ENCODE measurements at regions not wholly inside any gene's neighbourhood (a gene's known extent, or its start where the extent isn't known, plus 50 kb on each side); places are given as distances from the start of the nearest gene placed in this dataset.

DNA sequence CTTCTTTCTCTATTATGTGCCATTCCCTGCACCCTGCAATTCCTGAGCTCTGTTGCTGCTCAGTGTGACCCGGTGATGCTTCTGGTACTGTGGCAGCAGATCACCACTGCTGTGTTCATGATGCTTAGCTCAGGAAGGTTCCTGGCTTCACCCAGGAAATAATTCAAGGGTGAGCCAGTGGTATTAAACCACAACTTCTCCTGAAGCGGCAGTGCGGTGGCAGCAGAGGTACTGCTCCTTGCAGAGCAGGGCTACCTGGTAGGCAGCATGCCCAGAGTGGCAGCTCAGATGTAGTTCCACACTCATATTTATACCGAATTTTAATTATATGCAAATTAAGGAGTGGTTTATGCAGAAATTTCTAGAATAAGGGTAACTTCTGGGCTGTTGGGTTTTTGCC, 213.8 kb upstream of the ZNF608 start:
- no peak for TF ChIP-seq GATA3 (IDR thresholded peaks at IDR 0.05; ENCODE audit: low read depth, low read length)
- no peak for TF ChIP-seq GATA2 (IDR thresholded peaks at IDR 0.05; ENCODE audit: low read depth, low read length)

DNA sequence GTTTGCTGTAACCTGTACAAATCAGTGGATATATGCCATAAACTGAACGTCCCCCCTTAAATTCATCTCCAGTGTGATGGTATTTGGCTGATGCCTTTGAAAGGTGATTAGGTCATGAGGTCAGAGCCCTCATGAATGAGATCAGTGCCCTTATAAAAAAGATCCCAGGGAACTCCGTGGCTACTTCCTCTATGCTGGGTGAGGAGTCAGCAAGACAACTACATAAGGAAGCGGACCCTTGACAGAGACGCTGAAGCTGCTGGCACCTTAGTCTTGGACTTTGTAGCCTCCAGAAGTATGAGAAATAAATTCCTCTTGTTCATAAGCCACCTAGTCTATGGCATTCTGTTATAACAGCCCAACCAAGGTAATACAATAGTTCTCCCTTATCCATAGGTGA, 215.1 kb upstream of the ZNF608 start:
- TF ChIP-seq GATA2 (IDR thresholded peaks at IDR 0.05; ENCODE audit: low read depth, low read length) (no peak), GATA3 (IDR thresholded peaks at IDR 0.05; ENCODE audit: low read depth, low read length) (no peak)

DNA sequence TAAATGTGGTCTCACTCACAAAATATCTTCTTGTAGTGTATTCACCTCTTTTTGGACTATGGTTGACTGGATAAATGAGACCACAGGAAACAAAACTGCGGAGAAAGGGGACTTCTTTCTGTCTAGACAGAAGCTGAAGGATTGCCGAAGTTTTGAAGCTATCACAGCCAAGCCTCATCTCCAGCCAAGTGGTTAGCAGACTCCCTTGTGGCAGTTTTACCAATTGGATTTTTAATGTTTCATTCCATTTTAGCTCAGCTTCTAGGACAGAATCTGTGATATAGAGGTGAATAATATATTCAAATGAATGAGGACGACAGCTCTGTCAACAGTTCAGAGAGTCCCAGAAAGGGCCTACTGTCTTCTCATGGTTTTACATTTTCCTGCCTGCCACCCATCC, 215.7 kb upstream of the ZNF608 start:
- TF ChIP-seq GATA3 (IDR thresholded peaks at IDR 0.05; ENCODE audit: low read depth, low read length) = no peak
- no peak for TF ChIP-seq GATA2 (IDR thresholded peaks at IDR 0.05; ENCODE audit: low read depth, low read length)

DNA sequence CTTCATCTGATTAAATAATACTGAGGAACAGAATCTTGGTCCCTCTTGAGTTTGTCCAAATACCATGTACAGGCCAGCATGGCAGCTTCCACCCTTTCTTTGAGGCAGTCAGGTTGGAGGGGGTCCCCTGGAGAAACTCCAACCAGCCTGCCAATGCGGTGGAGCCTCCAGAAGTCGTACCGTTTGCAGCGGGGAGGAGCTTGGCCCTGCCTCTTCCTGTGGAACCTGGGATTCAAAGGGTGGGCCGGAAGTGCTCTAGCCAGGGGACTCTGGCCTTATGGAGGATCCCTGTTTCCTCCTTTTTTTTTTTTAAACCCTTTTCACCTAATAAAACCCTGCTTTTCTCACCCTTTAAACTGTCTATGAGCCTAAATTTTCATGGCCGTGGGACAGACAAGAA, 216.3 kb upstream of the ZNF608 start:
- no peak for TF ChIP-seq GATA3 (IDR thresholded peaks at IDR 0.05; ENCODE audit: low read depth, low read length)

DNA sequence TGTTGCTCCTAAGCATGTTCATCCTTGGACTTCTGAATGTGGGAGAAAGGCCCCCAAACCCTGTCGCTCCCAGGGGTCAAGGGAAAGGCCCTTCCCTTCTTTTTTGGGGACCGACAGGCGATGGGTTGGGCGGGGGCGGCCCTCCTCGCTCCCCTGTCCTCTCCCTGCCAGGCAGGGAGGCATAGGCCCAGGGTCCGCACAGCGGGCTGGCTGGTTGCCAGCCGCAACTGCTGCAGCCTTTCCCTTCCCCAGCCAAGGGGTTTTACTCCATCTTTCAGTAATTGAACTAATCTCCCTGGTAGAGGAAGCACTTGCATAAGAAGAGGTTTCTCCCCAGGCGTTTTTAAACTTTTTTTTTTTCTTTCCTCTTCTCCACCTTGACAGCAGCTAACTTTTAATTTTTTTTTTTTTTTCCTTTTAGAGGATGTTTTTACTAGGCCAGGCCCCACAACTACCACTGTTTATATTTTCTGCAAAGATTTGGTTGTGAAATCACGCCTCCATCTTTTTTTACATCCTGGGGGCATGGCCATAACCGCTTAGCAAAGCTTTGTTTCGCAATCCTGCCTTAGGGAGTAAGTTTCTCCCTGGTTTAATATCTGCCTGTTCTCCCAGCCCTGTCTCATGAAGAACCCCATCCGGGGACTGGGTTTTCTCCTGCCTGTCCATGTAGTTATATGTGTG, 216.9 kb upstream of the ZNF608 start:
- TF ChIP-seq GATA2 (IDR thresholded peaks at IDR 0.05; ENCODE audit: low read depth, low read length) (no peak), GATA3 (IDR thresholded peaks at IDR 0.05; ENCODE audit: low read depth, low read length) (no peak)

DNA sequence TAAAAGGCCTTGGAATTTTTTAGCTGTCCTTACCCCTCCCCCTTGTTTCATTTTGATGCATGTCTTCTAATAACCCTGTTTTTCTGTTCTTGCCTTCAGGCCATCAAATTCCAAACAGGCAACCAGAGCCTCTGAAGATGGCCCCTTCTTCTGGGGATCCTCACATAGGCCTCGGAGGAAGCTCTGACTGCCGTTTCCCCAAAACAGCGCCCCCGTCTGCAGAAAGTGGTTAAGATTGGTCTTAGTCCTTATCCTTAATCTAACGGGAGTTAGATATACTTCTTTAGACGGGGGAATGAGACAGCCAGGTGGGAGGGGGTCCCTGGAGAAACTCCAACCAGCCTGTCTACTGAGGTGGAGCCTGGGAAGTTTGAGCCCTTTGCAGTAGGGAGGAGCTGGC, 226.3 kb upstream of the ZNF608 start:
- TF ChIP-seq GATA2 (IDR thresholded peaks at IDR 0.05; ENCODE audit: low read depth, low read length) (no peak), GATA3 (IDR thresholded peaks at IDR 0.05; ENCODE audit: low read depth, low read length) (no peak)

DNA sequence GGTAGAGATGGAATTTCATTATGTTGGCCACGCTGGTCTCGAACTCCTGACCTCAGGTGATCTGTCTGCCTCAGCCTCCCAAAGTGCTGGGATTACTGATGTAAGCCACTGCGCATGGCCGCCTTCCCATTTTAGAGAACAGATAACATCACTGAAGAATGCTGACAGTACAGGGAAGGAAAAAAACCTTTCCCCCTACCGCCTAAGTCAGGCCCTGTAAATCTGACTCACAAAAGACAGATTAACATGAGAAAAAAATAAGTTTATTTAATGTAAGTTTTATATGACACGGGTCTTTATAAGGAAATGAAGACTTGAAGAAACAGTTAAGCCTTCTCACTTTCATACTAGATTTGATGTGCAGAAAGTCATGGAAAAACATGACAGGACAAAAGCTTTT, 227.2 kb upstream of the ZNF608 start:
- TF ChIP-seq GATA3 (IDR thresholded peaks at IDR 0.05; ENCODE audit: low read depth, low read length) (no peak), GATA2 (IDR thresholded peaks at IDR 0.05; ENCODE audit: low read depth, low read length) (no peak)

DNA sequence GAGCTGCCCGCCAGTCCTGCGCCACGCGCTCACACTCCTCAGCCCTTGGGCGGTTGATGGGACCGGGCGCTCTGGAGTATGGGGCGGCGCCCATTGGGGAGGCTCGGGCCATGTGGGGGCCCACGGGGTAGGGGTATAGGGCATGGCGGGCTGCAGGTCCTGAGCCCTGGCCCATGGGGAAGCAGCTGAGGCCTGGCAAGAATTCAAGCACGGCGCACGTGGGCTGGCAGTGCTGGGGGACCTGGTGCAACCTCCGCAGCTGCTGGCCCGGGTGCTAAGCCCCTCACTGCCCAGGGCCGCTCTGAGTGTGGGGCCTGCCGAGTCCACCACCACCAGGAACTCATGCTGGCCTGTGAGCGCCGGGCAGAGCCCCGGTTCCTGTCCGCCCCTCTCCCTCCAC, 229.6 kb upstream of the ZNF608 start:
- TF ChIP-seq GATA2 (IDR thresholded peaks at IDR 0.05; ENCODE audit: low read depth, low read length) = no peak
- TF ChIP-seq GATA3 (IDR thresholded peaks at IDR 0.05; ENCODE audit: low read depth, low read length) = no peak

DNA sequence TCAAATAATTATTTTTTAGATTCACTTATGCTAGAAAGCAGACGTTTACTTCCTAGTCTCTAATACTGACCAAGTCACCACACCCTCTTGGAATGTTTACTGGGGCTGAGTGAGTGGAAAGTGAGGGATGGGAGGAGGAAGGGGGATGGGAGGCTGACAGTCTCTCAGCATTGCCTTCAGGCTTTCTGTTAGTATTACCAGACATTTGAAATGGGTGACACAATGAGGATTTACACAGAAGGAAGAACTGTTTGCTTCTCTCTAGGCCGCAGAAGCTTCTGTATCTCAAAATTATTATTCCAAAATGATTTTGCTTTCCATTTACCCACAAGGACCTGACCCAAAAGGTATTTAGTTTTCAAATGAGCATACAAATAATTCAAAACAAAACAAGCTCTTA, 232.8 kb upstream of the ZNF608 start:
- TF ChIP-seq GATA2 (IDR thresholded peaks at IDR 0.05; ENCODE audit: low read depth, low read length) = no peak
- TF ChIP-seq GATA3 (IDR thresholded peaks at IDR 0.05; ENCODE audit: low read depth, low read length) = no peak

DNA sequence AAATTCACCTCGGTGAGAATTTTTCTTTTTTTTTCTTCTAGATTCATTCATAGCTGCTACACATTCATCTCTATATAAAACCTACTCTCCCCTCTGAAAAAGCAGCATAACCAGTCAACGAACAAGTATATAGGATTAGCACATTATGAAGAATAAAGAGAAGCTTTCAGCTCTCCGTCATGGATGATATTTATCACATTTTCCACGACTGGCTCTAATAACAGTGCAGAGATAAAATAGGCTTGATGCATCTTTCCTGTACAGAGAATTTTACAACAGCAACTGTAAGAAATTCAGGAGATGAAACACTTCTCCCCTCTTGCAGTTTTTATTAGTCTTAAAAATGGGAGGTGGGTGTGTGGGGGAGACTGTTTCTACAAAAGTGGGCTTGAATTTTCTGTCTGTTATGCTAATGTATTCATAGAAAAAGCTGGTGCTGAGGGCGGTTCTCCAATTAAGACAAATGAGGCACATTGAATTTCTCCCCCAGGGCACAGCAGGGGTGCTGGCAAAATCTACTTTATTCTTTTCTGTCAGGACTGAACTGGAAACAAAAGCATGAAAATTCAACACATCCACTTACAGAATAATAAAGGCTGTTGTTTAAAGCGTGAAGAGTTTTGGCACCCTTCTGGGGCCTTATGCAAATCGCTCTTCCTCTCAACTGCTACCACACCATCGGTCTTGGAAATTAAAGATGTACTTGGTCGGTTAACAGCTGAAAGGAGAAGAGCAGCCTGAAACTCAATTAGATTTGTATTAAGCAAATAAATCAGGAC, 233.9 kb upstream of the ZNF608 start:
- TF ChIP-seq GATA3 (IDR thresholded peaks at IDR 0.05; ENCODE audit: low read depth, low read length) (peak; percentile 55), GATA2 (IDR thresholded peaks at IDR 0.05; ENCODE audit: low read depth, low read length) (peak; percentile 42; the same call in 1 of the 2 replicates)

DNA sequence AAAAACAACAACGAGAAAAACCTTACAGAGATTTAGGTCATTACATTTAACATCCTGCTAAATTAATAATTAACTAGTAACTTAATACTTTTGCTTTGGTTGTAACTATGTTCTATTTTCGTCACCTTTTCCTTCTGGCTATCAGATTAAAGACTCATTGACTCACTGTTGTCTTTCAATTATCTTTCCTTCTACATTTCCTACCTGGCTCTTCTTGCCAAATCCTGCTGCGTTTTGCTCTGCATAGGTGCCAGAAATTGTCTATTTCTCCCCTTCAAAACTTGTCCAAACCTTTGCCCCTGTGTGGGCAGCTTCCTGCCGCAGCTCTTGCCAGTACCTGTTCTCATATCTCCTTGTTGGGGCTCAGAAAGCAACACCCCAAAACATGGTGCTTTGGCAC, 235.5 kb upstream of the ZNF608 start:
- TF ChIP-seq GATA2 (IDR thresholded peaks at IDR 0.05; ENCODE audit: low read depth, low read length) (no peak), GATA3 (IDR thresholded peaks at IDR 0.05; ENCODE audit: low read depth, low read length) (no peak)

DNA sequence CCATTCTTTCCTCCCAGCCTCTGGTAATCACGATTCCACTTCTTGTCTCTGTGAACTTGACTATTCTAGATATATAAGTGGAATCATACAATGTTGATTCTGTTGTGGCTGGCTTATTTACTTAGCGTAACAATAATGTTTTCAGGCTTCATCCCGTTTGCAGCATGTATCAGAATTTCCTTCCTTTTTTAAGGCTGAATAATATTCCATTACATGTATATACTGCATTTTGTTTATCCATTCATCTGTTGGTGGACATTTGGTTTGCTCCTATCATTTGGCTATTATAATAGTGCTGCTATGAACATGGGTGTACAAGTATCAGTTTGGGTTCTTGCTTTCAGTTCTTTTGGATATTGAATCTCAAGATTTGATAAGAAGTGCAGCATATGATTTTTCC, 239.7 kb upstream of the ZNF608 start:
- TF ChIP-seq GATA3 (IDR thresholded peaks at IDR 0.05; ENCODE audit: low read depth, low read length) (no peak), GATA2 (IDR thresholded peaks at IDR 0.05; ENCODE audit: low read depth, low read length) (no peak)

DNA sequence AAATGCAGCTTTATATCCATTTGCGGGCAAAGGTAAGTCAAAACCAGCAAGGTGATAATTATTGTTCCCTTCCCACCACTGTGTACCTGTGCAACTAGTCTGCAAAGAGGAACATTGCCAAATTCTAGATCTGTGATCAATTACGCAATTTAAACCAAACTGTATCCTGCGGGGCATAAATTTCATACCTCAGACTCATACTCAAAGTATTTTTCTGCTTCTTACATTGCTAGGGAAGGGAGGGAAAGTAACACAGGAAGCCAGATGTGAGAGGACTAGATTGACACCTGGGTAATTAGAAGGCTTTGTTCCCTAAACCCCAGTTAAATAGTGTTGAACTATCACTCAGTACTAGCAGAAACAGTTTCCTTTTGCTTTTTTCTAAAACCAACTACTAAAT, 240.2 kb upstream of the ZNF608 start:
- no peak for TF ChIP-seq GATA3 (IDR thresholded peaks at IDR 0.05; ENCODE audit: low read depth, low read length)
- no peak for TF ChIP-seq GATA2 (IDR thresholded peaks at IDR 0.05; ENCODE audit: low read depth, low read length)

DNA sequence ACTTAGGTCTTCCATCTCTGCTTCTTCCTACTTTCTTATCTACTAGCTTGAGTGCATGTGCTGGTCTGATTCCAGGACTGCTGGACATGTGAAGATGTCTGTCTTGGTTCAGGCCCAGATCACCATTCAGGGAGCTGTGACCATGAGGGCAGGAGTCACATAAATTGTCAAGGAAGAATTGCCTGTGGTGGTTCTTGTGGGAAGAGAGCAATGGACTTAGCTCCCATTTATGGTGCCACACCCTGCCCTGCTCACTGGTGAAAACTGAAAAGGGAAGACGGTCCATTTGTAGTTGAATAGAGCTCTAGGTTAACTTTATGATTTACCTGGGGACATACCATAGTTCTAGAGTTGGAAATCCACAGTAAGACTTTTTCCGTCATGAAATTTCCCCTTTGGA, 244.3 kb upstream of the ZNF608 start:
- TF ChIP-seq GATA3 (IDR thresholded peaks at IDR 0.05; ENCODE audit: low read depth, low read length) (no peak), GATA2 (IDR thresholded peaks at IDR 0.05; ENCODE audit: low read depth, low read length) (no peak)

DNA sequence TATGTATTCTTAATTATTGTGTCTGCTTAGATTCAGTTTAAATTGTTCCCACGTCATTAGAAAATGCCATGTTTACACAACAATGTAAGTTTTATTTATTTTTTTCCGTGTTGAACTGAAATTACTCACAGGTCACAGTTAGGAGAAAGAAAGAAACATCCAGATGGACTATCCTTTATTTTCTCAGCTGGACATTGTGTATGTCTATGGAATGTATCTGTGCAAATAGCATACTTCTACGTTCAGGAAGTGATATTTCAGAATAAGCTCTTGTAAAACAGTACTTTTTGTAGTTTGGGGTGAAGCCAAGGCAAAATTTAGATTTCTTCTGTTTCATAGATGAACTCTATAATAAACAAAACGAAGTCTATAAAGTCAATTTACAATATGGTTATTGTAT, 249.0 kb upstream of the ZNF608 start:
- TF ChIP-seq GATA2 (IDR thresholded peaks at IDR 0.05; ENCODE audit: low read depth, low read length) (no peak), GATA3 (IDR thresholded peaks at IDR 0.05; ENCODE audit: low read depth, low read length) (no peak)

Measured in SH-SY5Y (cell line).